ENCODE measurements at regions not wholly inside any gene's neighbourhood (a gene's known extent, or its start where the extent isn't known, plus 50 kb on each side); places are given as distances from the start of the nearest gene placed in this dataset.

- no peak for DNase-seq (ENCODE audit: low read depth)
- no peak for TF ChIP-seq CTCF (IDR thresholded peaks at IDR 0.05; ENCODE audit: control insufficient read depth, insufficient read depth, low read depth, low read length, missing control alignments)
- H3K4me3 ChIP-seq (ENCODE audit: control insufficient read depth, low read depth, low read length) = no peak overlapping the region
These were observed 108.0 kb upstream of the LGALSL start for GRCh38 chr2:64345998-64346397.

GRCh38 chr2:64348386-64349130 lies 105.4 kb upstream of the LGALSL start:
- no peak overlapping the region for H3K4me3 ChIP-seq (ENCODE audit: control insufficient read depth, low read depth, low read length)
- DNase-seq (ENCODE audit: low read depth) = no peak
- no peak for TF ChIP-seq CTCF (IDR thresholded peaks at IDR 0.05; ENCODE audit: control insufficient read depth, insufficient read depth, low read depth, low read length, missing control alignments)

GRCh38 chr2:64349131-64349530 lies 104.8 kb upstream of the LGALSL start:
- DNase-seq (ENCODE audit: low read depth) = no peak
- TF ChIP-seq CTCF (IDR thresholded peaks at IDR 0.05; ENCODE audit: control insufficient read depth, insufficient read depth, low read depth, low read length, missing control alignments) = no peak
- no peak overlapping the region for H3K4me3 ChIP-seq (ENCODE audit: control insufficient read depth, low read depth, low read length)

GRCh38 chr2:64350996-64351395 lies 103.0 kb upstream of the LGALSL start:
- no peak for TF ChIP-seq CTCF (IDR thresholded peaks at IDR 0.05; ENCODE audit: control insufficient read depth, insufficient read depth, low read depth, low read length, missing control alignments)
- H3K4me3 ChIP-seq (ENCODE audit: control insufficient read depth, low read depth, low read length) = no peak overlapping the region
- no peak for DNase-seq (ENCODE audit: low read depth)

- DNase-seq (ENCODE audit: low read depth) = no peak
- TF ChIP-seq CTCF (IDR thresholded peaks at IDR 0.05; ENCODE audit: control insufficient read depth, insufficient read depth, low read depth, low read length, missing control alignments) = no peak
- H3K4me3 ChIP-seq (ENCODE audit: control insufficient read depth, low read depth, low read length) = no peak overlapping the region
These were observed 101.7 kb upstream of the LGALSL start for GRCh38 chr2:64352292-64352691.

GRCh38 chr2:64354857-64355680 lies 98.9 kb upstream of the LGALSL start:
- no peak overlapping the region for H3K4me3 ChIP-seq (ENCODE audit: control insufficient read depth, low read depth, low read length)
- DNase-seq (ENCODE audit: low read depth) = peak; percentile 16

More at GRCh38 chr2:64354857-64355680, 98.9 kb upstream of the LGALSL start:
- no peak for TF ChIP-seq CTCF (IDR thresholded peaks at IDR 0.05; ENCODE audit: control insufficient read depth, insufficient read depth, low read depth, low read length, missing control alignments)
